ENCODE measurements at regions not wholly inside any gene's neighbourhood (a gene's known extent, or its start where the extent isn't known, plus 50 kb on each side); places are given as distances from the start of the nearest gene placed in this dataset.

- TF ChIP-seq TCF7L2 (IDR thresholded peaks at IDR 0.05; ENCODE audit: low read depth, low read length) (no peak), ZNF879 (CRISPR knock-in tag; IDR thresholded peaks at IDR 0.05) (0 out of 2 replicates have a peak, but pooled peaks have one; percentile 29), ZMYM2 (CRISPR knock-in tag; IDR thresholded peaks at IDR 0.05) (no peak; the same call in 1 of the 2 replicates), XRCC5 (optimal IDR thresholded peaks at IDR 0.05; ENCODE audit: low read length) (peak; percentile 20), ZNF883 (CRISPR knock-in tag; IDR thresholded peaks at IDR 0.05; ENCODE audit: not compliant biosample characterization) (peak; percentile 60), ETS1 (CRISPR knock-in tag; IDR thresholded peaks at IDR 0.05) (no peak), ZNF460 (CRISPR knock-in tag; IDR thresholded peaks at IDR 0.05; ENCODE audit: borderline replicate concordance) (peak; percentile 97)
- TF ChIP-seq, protein P1, sequence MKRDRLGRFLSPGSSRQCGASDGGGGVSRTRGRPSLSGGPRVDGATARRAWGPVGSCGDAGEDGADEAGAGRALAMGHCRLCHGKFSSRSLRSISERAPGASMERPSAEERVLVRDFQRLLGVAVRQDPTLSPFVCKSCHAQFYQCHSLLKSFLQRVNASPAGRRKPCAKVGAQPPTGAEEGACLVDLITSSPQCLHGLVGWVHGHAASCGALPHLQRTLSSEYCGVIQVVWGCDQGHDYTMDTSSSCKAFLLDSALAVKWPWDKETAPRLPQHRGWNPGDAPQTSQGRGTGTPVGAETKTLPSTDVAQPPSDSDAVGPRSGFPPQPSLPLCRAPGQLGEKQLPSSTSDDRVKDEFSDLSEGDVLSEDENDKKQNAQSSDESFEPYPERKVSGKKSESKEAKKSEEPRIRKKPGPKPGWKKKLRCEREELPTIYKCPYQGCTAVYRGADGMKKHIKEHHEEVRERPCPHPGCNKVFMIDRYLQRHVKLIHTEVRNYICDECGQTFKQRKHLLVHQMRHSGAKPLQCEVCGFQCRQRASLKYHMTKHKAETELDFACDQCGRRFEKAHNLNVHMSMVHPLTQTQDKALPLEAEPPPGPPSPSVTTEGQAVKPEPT (CRISPR knock-in tag; IDR thresholded peaks at IDR 0.05; ENCODE audit: low read depth), result no peak
- TF ChIP-seq, protein P2, sequence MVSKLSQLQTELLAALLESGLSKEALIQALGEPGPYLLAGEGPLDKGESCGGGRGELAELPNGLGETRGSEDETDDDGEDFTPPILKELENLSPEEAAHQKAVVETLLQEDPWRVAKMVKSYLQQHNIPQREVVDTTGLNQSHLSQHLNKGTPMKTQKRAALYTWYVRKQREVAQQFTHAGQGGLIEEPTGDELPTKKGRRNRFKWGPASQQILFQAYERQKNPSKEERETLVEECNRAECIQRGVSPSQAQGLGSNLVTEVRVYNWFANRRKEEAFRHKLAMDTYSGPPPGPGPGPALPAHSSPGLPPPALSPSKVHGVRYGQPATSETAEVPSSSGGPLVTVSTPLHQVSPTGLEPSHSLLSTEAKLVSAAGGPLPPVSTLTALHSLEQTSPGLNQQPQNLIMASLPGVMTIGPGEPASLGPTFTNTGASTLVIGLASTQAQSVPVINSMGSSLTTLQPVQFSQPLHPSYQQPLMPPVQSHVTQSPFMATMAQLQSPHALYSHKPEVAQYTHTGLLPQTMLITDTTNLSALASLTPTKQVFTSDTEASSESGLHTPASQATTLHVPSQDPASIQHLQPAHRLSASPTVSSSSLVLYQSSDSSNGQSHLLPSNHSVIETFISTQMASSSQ (IDR thresholded peaks at IDR 0.05; ENCODE audit: low read depth), result no peak
- TF ChIP-seq, protein P2 (CRISPR knock-in tag; IDR thresholded peaks at IDR 0.05; ENCODE audit: borderline replicate concordance), result no peak
Measured at GRCh38 chr6:27693766-27694546, 218.2 kb downstream of the OR2B2 start (continued).

All from HepG2 (cell line).